ENCODE measurements at regions not wholly inside any gene's neighbourhood (a gene's known extent, or its start where the extent isn't known, plus 50 kb on each side); places are given as distances from the start of the nearest gene placed in this dataset.

DNA sequence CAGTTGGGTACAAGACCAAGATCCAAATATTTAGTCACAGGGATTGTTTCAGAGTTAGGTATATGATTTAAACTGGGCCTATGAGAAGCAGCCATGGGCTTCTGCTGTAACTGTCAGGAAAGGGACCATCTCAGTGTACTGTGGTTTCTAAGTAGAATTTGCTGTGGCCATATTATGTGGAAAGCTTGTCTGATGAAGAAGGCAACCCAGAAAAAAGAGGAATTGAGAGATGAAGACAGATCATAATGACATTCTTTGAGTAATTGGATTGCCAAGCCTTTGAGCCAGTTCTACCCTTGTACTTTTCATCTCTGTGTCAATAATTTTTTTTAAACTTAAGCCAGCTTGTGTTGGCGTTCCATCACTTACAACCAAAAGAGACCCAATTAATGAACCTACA is 259.6 kb downstream of the NUP35 start:
- TF ChIP-seq POLR2AphosphoS5 (IDR thresholded peaks at IDR 0.05; ENCODE audit: low read depth, low read length), result no peak
- TF ChIP-seq JUND (IDR thresholded peaks at IDR 0.05), result no peak
- TF ChIP-seq EZH2phosphoT487 (IDR thresholded peaks at IDR 0.05; ENCODE audit: borderline replicate concordance, low read depth), result no peak
- TF ChIP-seq, protein P1, sequence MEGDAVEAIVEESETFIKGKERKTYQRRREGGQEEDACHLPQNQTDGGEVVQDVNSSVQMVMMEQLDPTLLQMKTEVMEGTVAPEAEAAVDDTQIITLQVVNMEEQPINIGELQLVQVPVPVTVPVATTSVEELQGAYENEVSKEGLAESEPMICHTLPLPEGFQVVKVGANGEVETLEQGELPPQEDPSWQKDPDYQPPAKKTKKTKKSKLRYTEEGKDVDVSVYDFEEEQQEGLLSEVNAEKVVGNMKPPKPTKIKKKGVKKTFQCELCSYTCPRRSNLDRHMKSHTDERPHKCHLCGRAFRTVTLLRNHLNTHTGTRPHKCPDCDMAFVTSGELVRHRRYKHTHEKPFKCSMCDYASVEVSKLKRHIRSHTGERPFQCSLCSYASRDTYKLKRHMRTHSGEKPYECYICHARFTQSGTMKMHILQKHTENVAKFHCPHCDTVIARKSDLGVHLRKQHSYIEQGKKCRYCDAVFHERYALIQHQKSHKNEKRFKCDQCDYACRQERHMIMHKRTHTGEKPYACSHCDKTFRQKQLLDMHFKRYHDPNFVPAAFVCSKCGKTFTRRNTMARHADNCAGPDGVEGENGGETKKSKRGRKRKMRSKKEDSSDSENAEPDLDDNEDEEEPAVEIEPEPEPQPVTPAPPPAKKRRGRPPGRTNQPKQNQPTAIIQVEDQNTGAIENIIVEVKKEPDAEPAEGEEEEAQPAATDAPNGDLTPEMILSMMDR (IDR thresholded peaks at IDR 0.05), result no peak
- TF ChIP-seq YY1 (IDR thresholded peaks at IDR 0.05; ENCODE audit: low read depth), result no peak
- TF ChIP-seq FOXJ3 (CRISPR knock-in tag; IDR thresholded peaks at IDR 0.05), result no peak
- TF ChIP-seq CHD2 (IDR thresholded peaks at IDR 0.05; ENCODE audit: low read length, partially characterized antibody), result no peak
- no peak for TF ChIP-seq SIN3A (IDR thresholded peaks at IDR 0.05; ENCODE audit: borderline replicate concordance, low read depth, low read length)
- no peak for TF ChIP-seq MXI1 (IDR thresholded peaks at IDR 0.05; ENCODE audit: low read depth, low read length)
- no peak for TF ChIP-seq EP300 (IDR thresholded peaks at IDR 0.05; ENCODE audit: borderline replicate concordance in 1 of 2, low read depth in 1 of 2, low read length in 1 of 2)
- no peak for TF ChIP-seq RFX5 (IDR thresholded peaks at IDR 0.05; ENCODE audit: low read length)
- TF ChIP-seq GABPA (IDR thresholded peaks at IDR 0.05; ENCODE audit: low read depth), result no peak
- TF ChIP-seq FOXM1 (IDR thresholded peaks at IDR 0.05; ENCODE audit: low read depth), result no peak

Measured in SK-N-SH (cell line).